NCI-H82 treated with DMSO at 0.1 percent for 48 hours (cell line): ENCODE measurements at regions not wholly inside any gene's neighbourhood (a gene's known extent, or its start where the extent isn't known, plus 50 kb on each side); places are given as distances from the start of the nearest gene placed in this dataset.

Experiments
- DNase-seq: peaks from one replicate; lab custom pipeline; 2025; ENCODE audit not compliant: unreplicated experiment; lab: John Stamatoyannopoulos, UW

GRCh38 chr1:14294860-14295536 is 303.5 kb upstream of the KAZN start:
- no peak for DNase-seq

DNA sequence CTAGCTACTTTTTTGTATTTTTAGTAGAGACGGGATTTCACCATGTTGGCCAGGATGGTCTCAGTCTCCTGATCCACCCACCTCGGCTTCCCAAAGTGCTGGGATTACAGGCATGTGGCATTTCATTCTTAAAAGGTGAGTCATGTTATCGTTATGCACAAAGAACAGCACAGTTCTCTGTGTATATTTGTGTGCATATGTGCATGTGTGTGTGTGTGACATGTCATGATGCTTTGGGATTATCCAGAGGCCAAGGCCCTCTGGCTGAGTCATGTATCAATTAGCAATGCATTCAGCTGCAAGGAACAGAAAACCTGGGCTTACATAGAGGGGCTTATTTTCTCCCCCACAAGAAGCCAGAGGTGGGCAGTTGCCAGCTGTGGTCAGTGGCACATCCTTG is 301.7 kb upstream of the KAZN start:
- DNase-seq = no peak

- DNase-seq = no peak
Observed at GRCh38 chr1:14297356-14297755, 301.1 kb upstream of the KAZN start.

DNA sequence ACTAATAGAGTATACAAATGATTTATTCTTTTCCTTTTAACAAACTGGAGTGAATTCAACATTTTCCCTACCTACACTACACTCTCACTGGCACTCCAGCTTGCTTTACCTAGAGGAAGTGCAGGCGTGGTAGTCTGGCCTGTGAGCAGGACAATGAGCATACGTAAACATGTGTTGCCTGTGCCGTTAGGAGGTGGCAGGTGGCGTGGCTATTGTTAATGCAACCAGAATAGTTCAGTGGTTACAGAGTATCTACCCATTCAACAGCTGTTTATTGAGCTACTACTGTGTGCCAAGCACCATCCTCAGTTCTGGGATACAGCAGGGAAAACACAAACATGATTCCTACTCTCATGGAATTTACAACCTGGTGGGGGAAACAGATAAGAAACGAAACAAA is 299.7 kb upstream of the KAZN start:
- no peak for DNase-seq

GRCh38 chr1:14300991-14301703 is 297.3 kb upstream of the KAZN start:
- DNase-seq = no peak

DNA sequence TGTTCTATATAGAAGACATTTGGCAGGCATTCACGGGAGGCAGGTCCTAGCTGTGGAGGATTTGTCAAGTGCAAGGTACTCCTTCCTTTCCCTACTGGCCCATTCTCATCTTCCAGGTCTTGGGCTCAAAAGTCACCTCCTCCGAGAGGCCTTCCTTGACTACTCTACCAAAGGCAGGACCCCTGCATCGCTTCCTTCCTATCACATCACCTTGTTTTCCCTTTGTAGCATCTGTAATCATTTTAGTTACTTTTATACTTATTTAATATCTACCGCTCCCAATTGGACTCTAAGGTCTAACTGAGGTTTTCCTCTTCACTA is 296.8 kb upstream of the KAZN start:
- DNase-seq = no peak

- no peak for DNase-seq
Observed at GRCh38 chr1:14302025-14302424, 296.5 kb upstream of the KAZN start.

GRCh38 chr1:14303011-14303410 is 295.5 kb upstream of the KAZN start:
- no peak for DNase-seq

DNA sequence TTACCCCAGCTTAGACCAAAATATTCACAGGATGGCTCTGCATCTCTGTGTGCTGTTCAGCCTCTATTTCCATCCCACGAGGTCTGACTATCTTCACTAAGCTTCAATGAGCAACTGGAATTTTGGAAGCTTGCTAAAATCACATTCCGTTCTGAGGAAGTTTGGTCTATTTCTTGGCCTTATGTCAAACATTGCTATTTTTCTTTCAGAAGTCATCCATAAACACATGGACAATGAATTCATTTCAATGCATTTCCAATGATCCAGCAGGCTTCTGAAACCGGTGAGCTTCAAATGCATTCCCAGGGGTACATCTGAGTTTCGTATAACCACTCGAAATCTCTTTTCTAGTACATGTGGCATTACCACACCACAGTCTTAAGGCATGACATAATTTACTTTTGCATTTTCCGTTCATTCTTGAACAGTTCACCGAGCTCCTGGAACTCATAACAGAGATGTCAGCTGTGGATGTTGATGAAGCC is 294.1 kb upstream of the KAZN start:
- DNase-seq = no peak

GRCh38 chr1:14308460-14308859 is 290.0 kb upstream of the KAZN start:
- no peak for DNase-seq

GRCh38 chr1:14309984-14310383 is 288.5 kb upstream of the KAZN start:
- DNase-seq = no peak

GRCh38 chr1:14310476-14310875 is 288.0 kb upstream of the KAZN start:
- DNase-seq = no peak

DNA sequence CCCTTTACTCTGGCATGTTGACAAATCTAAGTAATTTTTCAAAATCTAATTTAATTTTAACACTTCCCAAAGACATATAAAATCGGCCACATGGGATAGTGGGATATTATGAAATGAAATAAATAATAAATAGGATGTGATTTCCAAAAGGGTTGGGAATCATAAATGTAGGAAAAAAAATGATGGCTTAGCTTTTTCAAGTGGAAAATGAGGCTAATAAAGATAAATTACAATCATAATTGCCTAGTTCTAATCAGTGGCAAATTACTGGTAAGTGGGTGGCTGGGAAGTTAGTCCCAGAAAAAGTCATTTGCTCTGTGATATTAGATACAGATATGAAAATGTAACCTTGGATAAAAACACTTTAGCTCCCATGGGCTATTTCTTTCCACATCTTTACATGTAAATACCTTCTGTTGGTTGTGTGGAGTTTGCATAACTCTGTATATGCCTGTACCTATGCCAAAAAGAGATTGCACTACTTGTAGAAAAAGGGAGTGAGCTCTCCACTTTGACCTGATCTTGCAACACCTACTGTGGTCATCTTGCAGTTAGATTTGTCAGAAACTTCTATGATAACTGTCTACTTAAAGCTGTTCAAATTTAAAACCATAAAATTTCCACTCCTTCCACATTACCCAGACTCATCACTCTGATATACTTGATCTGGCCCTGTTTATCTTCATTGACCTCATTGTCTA is 284.6 kb upstream of the KAZN start:
- DNase-seq = no peak

- no peak for DNase-seq
Observed at GRCh38 chr1:14318830-14319229, 279.7 kb upstream of the KAZN start.

DNA sequence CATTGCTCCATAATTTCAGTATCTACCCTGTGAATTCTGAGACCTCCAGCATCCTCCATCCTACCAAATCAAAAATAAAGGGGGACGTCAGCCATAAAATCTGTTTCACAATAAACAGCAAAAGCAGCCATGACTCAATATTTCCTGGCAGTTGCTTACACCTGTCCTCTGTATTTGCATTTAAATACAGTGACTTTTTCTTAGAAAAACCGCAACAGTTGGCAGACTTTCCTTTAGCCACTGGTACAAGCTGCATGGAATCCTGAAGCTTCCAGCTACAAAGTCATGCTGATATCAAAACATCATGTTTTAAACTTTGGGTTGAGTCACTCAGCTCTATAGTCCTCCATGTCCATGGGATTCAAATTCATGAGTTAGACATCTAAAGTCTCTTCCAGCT is 278.0 kb upstream of the KAZN start:
- DNase-seq = no peak

DNA sequence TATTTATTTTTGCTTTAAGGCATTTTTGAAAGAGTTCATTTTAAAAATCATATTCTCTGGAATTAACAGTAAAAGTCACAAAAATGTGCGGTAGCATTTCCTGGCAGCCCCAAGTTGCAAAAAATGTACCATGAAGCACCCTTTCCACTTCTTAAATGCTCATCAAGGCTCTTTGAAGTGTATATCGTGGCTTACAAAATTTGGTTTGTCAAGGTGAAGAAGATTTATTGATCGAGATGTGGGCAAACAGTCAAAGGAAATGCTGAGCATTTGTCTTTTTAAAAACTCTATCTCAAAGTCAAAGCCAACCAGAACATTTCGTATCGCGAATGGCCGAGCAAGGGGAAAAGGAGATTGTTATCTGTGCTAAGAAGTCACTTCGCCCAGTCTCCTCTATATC is 277.5 kb upstream of the KAZN start:
- no peak for DNase-seq

DNA sequence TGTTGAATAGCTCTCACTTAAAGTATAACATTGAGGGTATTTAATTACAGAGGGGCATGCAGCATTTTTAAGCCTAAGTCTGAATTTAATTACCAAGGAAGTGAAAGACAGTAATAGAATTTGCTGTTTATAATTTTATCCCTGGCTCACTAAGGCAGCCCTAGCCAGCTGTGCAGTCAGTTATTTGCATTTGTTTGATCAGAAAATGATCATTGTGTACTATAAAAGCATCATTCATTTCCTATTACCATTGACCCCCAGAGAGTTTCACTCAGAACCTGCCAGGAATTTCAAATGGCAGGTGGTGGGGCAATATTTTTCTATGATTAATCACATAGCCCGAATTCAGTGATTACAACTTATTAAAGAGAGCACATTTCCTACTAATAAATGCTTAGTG is 277.1 kb upstream of the KAZN start:
- DNase-seq = no peak

DNA sequence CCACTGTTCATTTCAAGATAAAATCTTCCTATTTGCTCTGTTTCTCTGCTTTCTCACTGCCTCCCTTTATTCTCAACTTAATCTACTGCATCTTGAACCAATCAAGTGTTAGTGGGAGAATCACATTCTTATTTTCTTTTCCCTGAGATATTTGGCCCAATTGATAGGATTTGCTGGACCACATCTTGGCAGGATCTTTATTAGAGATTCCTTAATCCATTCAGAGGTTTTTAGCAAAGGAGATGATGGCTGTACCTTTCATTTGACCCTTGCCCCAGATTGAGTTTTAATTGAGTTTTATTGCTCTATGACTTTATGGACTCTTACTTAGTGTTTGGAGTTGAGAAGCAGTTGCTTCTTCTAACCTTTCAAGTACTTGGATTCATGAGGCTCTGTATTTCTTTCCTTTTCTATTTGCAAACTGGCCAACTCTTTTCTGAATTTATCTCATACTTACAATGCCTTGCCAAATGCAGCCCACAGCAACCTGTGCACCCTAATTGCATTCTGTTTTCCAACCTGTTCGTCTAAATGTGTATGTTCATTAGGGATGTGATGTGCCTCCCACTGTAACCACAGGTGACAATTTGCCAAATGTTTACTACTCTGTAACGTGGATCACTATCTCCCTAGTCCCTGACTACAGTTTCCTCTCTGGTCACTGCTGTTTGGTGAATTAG is 274.8 kb upstream of the KAZN start:
- DNase-seq = no peak

DNA sequence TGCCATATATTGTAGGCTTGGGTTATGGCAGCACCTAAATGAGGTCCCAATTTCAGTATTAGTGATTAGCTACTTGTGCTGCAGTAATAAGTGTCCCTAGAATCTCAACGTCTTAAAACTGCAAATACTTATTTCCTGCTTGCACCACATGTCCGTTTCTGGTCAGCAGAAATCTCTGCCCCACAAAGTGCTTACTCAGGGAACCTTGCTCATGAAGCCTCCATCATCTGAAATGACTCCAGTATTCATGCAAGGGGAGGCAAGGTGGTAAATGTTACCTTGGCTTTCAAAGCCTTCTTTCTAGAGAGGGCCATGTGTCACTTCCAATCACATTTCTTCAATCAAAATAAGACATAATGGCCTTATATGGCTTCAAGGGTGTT is 274.2 kb upstream of the KAZN start:
- DNase-seq = no peak

DNA sequence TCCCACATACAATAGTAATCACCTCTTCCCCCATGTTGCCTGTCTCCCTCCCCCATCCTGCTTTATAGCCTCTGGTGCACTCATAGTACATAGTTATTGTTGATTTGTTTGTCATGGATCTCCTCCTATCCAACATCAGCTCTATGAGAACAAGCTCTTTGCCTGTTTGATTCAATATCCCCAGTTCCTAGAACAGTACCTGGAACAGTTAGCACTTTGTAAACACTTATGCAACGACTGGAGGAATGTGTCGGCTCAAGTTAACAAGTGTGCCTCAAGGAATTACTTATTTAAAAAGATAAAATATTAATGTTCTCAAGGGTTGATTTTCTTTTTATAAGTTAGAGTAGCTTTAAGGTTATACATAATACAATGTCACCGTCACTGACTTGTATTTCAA is 271.6 kb upstream of the KAZN start:
- no peak for DNase-seq

- DNase-seq = no peak
Observed at GRCh38 chr1:14328685-14329084, 269.8 kb upstream of the KAZN start.

GRCh38 chr1:14332158-14332557 is 266.3 kb upstream of the KAZN start:
- DNase-seq = no peak
